ENCODE measurements at regions not wholly inside any gene's neighbourhood (a gene's known extent, or its start where the extent isn't known, plus 50 kb on each side); places are given as distances from the start of the nearest gene placed in this dataset.
"Not testable (repeated sequence)": the region's sequence is repeated elsewhere in the genome, so short reads cannot be mapped to it uniquely, and the experiment has no call there.

DNA sequence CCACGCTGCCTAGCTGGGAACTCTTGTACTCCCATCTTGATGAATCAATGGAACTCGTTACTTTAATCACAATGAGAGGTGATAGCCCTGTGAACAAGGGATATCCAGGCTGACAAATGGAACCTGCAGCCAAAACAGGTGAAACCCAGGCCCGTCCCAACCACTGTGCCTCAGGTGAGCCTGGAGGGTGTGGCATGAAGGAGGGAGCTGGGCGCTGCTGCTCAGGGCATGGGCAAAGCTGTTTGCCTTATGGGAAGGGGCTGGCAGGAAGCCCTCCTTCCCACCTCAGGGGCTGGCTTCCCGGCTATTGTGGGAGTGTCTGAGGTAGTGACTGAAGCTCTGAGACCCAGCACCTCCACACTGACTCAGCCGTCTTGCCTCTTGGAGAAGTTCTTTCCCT lies 209.4 kb upstream of the ATP6AP2 start:
- Histone ChIP-seq H3K36me3 (ENCODE audit: insufficient read depth, low read length) (no peaks in the 10 kb centered on the region), H3K9me3 (ENCODE audit: control insufficient read depth in 1 of 2, insufficient read depth in 1 of 2, low read length in 2 of 2) (no peaks in the 10 kb centered on the region), H3K4me3 (ENCODE audit: low read length) (no peak overlapping the region), H3K27me3 (ENCODE audit: control insufficient read depth in 1 of 2, insufficient read depth in 2 of 2, low read length in 2 of 2) (no peaks in the 10 kb centered on the region), H3K27ac (ENCODE audit: low read depth in 1 of 2, low read length in 2 of 2) (no peak overlapping the region), H3K4me1 (ENCODE audit: insufficient read depth, low read length) (no peaks in the 10 kb centered on the region)
- Mint-ChIP-seq H3K27ac (no peak overlapping the region), H3K27me3 (no peaks in the 10 kb centered on the region), H3K36me3 (ENCODE audit: low read depth) (no peaks in the 10 kb centered on the region), H3K9me3 (no peaks in the 10 kb centered on the region), H3K4me3 (no peak overlapping the region), H3K4me1 (ENCODE audit: low read depth) (no peaks in the 10 kb centered on the region)
- ATAC-seq (ENCODE audit: poor library complexity): no peak
- ChIA-PET CTCF (no interaction called here), POLR2A (no interaction called here)
- TF ChIP-seq, protein P1, sequence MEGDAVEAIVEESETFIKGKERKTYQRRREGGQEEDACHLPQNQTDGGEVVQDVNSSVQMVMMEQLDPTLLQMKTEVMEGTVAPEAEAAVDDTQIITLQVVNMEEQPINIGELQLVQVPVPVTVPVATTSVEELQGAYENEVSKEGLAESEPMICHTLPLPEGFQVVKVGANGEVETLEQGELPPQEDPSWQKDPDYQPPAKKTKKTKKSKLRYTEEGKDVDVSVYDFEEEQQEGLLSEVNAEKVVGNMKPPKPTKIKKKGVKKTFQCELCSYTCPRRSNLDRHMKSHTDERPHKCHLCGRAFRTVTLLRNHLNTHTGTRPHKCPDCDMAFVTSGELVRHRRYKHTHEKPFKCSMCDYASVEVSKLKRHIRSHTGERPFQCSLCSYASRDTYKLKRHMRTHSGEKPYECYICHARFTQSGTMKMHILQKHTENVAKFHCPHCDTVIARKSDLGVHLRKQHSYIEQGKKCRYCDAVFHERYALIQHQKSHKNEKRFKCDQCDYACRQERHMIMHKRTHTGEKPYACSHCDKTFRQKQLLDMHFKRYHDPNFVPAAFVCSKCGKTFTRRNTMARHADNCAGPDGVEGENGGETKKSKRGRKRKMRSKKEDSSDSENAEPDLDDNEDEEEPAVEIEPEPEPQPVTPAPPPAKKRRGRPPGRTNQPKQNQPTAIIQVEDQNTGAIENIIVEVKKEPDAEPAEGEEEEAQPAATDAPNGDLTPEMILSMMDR (IDR thresholded peaks at IDR 0.05): no peak
- DNase-seq: no peak
- intact Hi-C loops (cut with DNase I, micrococcal nuclease): no loop called here

DNA sequence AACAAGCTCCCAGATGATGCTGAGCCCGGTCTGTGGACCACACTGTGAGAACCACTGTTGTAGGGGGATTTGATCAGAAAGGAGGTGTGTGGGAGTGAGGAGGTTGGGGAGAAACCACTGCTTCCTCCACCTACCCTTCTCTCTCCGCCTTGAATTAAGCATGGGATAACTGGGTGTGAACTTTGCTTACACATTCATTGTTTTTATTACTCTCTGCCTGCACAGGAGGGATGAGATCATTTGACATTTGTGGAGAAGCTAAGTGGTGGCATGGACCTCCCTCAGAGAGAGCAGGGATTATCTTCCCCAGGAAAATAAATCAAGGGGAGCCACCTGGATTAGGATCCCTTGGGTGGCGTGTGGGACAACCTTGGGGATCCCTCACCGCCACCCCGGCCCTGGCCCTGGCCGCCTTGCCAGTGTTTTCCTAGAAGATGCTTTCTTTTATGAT lies 212.1 kb upstream of the ATP6AP2 start:
- TF ChIP-seq, protein P1 (IDR thresholded peaks at IDR 0.05): no peak
- no peaks in the 10 kb centered on the region for H3K4me1 Mint-ChIP-seq (ENCODE audit: low read depth)
- intact Hi-C loops (cut with DNase I, micrococcal nuclease): no loop called here
- Histone ChIP-seq H3K27me3 (ENCODE audit: control insufficient read depth in 1 of 2, insufficient read depth in 2 of 2, low read length in 2 of 2) (no peaks in the 10 kb centered on the region), H3K4me3 (ENCODE audit: low read length) (no peak overlapping the region), H3K4me1 (ENCODE audit: insufficient read depth, low read length) (no peaks in the 10 kb centered on the region), H3K36me3 (ENCODE audit: insufficient read depth, low read length) (no peaks in the 10 kb centered on the region), H3K9me3 (ENCODE audit: control insufficient read depth in 1 of 2, insufficient read depth in 1 of 2, low read length in 2 of 2) (no peaks in the 10 kb centered on the region), H3K27ac (ENCODE audit: low read depth in 1 of 2, low read length in 2 of 2) (no peak overlapping the region)
- ATAC-seq (ENCODE audit: poor library complexity) (no peak), DNase-seq (no peak)
- no peak overlapping the region for H3K27ac Mint-ChIP-seq
- CTCF ChIA-PET: no interaction called here
- H3K36me3 Mint-ChIP-seq (ENCODE audit: low read depth): no peaks in the 10 kb centered on the region
- H3K4me3 Mint-ChIP-seq: no peak overlapping the region
- H3K27me3 Mint-ChIP-seq: no peaks in the 10 kb centered on the region
- H3K9me3 Mint-ChIP-seq: no peaks in the 10 kb centered on the region
- POLR2A ChIA-PET: no interaction called here

DNA sequence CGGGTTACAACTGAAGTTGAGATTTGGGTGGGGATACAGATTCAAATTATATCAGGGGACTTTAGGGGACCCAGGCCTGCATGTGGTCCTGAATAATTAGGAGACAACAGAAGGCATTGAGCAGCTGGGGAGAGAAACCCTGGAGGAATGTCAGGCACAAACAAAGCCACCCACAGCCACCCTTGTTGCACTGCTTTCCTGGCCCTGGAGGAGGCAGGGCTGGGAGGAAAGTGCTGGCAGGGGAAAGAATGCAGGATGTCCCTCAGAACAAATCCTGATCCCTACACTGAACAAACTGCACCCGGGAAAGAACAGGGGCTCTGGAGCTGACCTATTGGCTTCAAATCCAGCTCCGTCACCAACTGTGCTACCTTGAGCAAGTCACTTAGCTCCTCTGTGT lies 214.1 kb upstream of the ATP6AP2 start:
- CTCF ChIA-PET: no interaction called here
- POLR2A ChIA-PET: no interaction called here
- Mint-ChIP-seq H3K4me3 (no peak overlapping the region), H3K27ac (no peak overlapping the region), H3K27me3 (no peaks in the 10 kb centered on the region), H3K4me1 (ENCODE audit: low read depth) (no peaks in the 10 kb centered on the region), H3K36me3 (ENCODE audit: low read depth) (no peaks in the 10 kb centered on the region), H3K9me3 (no peaks in the 10 kb centered on the region)
- TF ChIP-seq, protein P1 (IDR thresholded peaks at IDR 0.05): no peak
- no peaks in the 10 kb centered on the region for H3K36me3 ChIP-seq (ENCODE audit: insufficient read depth, low read length)
- no peaks in the 10 kb centered on the region for H3K4me1 ChIP-seq (ENCODE audit: insufficient read depth, low read length)
- H3K9me3 ChIP-seq (ENCODE audit: control insufficient read depth in 1 of 2, insufficient read depth in 1 of 2, low read length in 2 of 2): no peaks in the 10 kb centered on the region
- no peak overlapping the region for H3K4me3 ChIP-seq (ENCODE audit: low read length)
- no peak overlapping the region for H3K27ac ChIP-seq (ENCODE audit: low read depth in 1 of 2, low read length in 2 of 2)
- ATAC-seq (ENCODE audit: poor library complexity): no peak
- DNase-seq: no peak
- intact Hi-C loops (cut with DNase I, micrococcal nuclease): no loop called here
- H3K27me3 ChIP-seq (ENCODE audit: control insufficient read depth in 1 of 2, insufficient read depth in 2 of 2, low read length in 2 of 2): no peaks in the 10 kb centered on the region

DNA sequence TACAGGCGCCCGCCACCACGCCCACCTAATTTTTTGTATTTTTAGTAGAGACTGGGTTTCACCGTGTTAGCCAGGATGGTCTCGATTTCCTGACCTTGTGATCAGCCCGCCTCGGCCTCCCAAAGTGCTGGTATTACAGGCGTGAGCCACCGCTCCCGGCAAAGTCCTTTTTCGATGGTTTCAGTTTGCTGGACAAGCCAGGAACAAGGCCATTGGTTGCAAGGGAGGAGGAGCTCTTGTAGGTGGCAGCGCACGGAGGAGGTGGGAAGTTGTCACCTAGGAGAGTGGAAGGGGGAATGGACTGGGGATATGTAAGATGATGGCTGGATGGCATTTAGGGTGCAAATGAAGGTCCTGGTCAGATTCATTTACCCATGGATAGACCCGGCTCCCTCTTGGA lies 218.5 kb upstream of the ATP6AP2 start:
- H3K27ac Mint-ChIP-seq; H3K27me3 ChIP-seq (ENCODE audit: control insufficient read depth in 1 of 2, insufficient read depth in 2 of 2, low read length in 2 of 2); intact Hi-C loops (cut with DNase I, micrococcal nuclease); DNase-seq; POLR2A ChIA-PET; H3K27ac ChIP-seq (ENCODE audit: low read depth in 1 of 2, low read length in 2 of 2); ATAC-seq (ENCODE audit: poor library complexity); H3K4me1 ChIP-seq (ENCODE audit: insufficient read depth, low read length); CTCF ChIA-PET; H3K27me3 Mint-ChIP-seq; H3K4me3 ChIP-seq (ENCODE audit: low read length); H3K36me3 Mint-ChIP-seq (ENCODE audit: low read depth); H3K9me3 ChIP-seq (ENCODE audit: control insufficient read depth in 1 of 2, insufficient read depth in 1 of 2, low read length in 2 of 2); H3K4me1 Mint-ChIP-seq (ENCODE audit: low read depth); H3K4me3 Mint-ChIP-seq; H3K36me3 ChIP-seq (ENCODE audit: insufficient read depth, low read length); H3K9me3 Mint-ChIP-seq: not testable (repeated sequence)
